GM18907 (cell line): ENCODE measurements at regions not wholly inside any gene's neighbourhood (a gene's known extent, or its start where the extent isn't known, plus 50 kb on each side); places are given as distances from the start of the nearest gene placed in this dataset.
"Not testable (repeated sequence)": the region's sequence is repeated elsewhere in the genome, so short reads cannot be mapped to it uniquely, and the experiment has no call there.

ENCODE experiments used
- ATAC-seq: cut with Tn5 transposase; IDR thresholded peaks from one replicate; pipeline ENCODE4 v1.9.1; 2021; ENCODE audit warnings: mild to moderate bottlenecking, moderate library complexity; ENCODE audit not compliant: unreplicated experiment

DNA sequence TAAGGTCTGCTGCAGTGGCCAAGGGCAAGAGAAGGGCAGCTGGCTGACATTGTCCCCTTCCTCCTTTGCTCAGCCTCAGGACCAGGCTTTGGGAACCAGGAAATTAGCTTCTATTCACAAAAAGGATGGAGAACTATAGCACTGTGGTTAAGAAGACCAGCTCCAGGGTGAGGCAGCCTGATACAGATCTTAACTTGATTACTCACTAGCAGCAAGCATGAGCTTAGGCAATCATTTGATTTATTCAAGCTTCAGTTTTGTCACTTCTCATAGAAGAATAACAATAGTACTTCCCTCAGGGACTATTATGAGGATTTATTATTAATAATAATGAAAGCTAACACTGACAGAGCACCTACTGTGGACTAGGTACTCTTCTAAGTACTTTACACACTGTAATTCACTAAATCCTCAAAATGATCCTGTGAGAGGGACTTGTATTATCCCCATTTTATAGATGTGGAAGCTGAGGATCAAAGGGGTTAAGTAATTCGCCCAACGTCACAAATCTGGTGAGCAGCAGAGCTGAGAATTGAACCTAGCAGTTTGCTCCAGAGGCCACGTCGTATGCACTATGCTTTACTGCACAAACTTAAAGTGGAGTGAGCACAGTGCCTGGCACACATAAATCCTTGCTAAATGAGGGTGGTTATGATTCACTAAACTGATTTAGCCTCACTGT lies 130.4 kb upstream of the PAK3 start:
- ATAC-seq = no peak

- no peak for ATAC-seq
These were observed 131.2 kb upstream of the PAK3 start for GRCh38 chrX:110964786-110965185.

GRCh38 chrX:110962451-110962850 lies 133.5 kb upstream of the PAK3 start:
- no peak for ATAC-seq

DNA sequence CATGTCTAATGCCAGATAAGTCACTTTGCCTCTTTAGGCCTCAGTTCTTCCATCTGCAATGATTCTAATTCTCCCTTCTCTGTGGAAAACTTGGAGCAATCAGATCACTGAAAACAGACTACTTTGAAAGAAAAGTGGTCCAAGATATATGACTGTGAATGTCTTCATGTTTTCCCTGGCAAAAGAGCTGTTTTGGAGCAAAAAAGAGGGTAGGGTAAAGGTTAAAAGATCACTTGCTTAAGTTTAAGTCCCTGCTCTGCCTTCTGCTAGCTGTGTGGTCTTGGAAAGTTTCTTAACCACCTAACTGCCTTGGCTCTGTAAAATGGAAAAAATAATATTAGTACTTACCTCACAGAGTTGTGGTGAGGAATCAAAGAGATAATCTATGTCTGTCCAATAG lies 140.3 kb upstream of the PAK3 start:
- ATAC-seq = no peak

- ATAC-seq = no peak
These were observed 141.4 kb upstream of the PAK3 start for GRCh38 chrX:110954428-110955100.

DNA sequence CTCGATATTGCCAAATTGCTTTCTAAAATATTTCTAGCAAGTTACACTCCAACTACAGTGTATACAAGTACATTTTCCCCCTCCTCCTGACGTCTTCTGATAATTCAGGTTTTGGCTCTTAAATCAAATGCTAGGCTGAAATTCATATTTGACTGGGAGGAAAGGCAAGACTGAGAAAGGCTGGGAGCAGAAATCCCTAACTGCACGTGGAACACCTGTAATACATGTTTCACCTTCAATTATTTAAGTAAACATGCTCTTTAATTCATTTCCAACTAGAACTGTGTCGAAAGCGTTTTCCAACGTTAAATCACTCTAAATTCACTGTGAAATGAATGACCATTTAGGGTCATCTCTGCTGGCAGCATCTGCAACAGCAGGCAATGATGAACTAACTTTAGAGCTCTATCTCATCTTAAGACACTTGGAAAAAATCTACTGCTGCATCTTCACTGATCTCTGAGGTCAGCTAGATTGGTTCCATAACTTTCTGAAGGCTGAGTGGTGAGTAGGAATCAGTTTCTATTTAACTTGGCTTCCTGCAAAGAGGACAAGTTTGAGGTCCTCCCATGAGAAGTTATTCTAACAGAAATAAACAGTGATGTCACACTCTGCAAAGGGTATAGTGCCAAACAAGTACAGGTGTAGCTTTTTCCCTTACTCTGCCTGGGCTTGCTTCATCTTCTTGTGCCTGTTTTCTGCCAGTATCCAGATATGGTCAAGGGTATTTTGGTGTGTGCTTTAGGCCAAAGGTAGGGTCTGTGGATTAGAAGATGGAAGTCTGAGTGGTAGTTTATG lies 144.3 kb upstream of the PAK3 start:
- no peak for ATAC-seq

GRCh38 chrX:110944751-110945675 lies 149.4 kb upstream of the CHRDL1 start:
- ATAC-seq = no peak

DNA sequence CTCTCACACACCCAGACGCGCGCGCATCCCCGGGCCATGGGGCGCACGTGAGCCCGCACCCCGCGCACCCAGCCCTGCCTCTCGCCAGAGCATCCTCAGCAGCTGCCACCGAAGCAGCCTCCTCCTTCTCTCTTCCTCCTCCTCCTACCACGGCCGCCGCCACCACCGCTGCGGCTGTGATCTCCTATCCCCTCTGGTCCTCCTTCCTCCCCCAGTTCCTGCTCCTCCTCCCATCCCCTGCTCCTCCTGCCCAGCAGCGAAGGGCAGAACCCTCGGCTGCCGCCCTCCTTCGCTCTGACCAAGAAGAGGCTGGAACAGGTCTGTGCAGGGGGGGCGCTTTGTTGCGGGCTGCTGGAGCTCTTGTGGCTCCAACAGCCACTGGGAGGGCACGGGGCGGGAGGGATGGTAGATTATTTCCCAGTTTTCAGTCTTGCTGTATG lies 148.7 kb upstream of the CHRDL1 start:
- no peak for ATAC-seq

- ATAC-seq = no peak
These were observed 146.3 kb upstream of the CHRDL1 start for GRCh38 chrX:110941906-110942305.

DNA sequence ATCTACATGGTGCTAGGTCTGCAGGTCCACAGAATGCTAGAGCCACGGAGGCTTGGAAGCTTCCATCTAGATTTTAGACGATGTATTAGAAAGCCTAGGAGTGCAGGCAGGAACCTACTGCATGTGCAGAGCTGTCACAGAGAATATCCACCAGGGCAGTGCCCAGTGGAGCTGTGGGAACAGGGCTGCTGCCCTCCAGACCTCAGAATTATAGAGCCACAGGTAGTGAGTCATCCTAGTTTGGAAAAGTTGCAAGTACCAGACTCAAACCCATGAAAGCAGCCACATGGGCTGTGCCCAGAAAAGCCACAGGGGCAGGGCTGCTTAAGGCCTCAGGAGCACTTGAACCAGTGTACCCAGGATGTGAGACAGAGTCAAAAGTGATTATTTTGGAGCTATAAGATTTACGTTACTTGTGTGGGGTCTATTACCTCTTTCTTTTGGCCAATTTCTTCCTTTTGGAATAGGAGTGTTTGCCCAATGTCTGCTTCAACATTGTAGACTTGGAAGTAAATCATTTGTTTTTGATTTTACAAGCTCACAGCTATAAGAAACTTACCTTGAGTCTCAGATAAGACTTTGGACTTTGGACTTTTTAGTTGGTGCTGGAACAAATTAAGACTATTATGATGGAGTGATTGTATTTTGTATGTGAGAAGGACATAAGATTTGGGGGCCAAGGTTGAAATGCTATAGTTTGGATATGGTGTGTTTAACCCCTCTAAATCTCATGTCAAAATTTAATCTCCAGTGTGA lies 143.5 kb upstream of the CHRDL1 start:
- ATAC-seq = no peak

DNA sequence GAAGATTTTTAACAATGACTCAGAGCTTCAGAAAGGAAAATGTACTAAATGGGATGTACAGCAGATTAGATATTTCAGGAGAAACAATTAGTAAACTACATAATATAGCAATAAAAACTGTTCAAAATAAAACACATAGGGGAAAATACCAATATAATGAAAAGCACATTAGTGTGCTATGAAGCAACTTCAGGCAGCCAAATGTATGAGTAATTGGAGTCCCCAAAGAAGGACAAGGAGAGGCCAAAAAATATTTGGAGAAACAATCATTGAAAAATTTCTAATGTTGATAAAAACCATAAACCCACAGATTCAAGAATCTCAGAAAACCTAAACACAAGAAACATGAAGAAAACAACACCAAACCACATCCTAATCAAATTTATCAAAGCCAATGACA lies 129.3 kb upstream of the CHRDL1 start:
- ATAC-seq = no peak

DNA sequence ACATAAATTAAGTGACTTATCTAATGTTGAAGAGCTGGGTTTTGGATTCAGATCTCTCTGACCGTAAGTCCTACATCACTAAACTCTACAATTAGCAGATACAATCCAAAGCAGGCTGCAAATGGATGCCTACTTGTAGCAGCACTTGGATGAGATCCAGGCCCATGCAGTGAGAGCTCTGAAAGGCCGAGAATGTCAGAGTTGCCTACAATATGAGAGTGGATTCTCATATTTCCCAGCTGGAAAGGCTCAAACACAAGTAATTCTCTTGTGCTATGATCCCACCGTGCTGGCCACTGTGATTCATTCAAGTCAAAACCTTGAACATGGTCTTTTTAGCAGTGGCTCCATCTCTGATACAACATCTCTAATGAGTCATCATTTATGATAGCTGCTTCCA lies 125.4 kb upstream of the CHRDL1 start:
- ATAC-seq = no peak

DNA sequence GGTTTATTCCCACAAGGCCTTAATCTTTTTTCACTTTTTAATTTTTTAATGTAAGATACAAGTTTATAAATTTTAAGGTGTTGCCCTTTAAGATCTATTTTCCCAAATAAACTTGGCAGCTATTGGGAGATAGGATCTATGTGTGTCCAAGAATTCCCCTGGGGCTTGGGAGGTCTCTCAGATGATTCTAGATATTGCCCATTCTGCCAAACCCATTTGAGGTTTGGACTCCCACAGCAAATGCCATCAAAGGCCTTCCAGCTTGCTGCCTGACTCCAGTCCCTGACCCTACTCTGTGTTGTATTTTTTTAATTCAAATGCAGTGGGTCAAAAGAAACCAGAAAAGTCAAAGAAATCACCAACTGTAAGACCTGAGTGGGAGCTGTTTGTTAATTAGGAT lies 120.0 kb upstream of the CHRDL1 start:
- no peak for ATAC-seq

DNA sequence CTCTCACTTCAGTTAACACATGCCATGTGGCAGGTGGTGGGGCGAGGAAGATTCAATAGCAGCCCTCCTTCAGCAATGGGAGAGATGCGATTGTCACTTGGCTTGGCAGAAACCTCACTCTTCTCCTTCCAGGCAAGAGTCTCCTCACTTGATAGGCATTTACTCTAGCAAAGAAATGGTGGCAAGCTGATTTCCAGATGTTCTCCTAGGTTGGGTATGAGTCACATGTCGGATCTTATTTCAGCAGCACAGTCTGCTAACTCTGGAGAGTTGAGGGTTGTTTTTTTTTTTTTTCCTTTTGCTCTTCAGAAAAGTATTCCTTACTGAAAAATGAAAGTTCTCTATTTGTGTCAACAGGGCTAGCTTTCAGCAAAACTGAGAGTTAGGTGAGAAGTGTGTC lies 119.5 kb upstream of the CHRDL1 start:
- ATAC-seq = no peak

GRCh38 chrX:110914281-110914680 lies 118.7 kb upstream of the CHRDL1 start:
- no peak for ATAC-seq

DNA sequence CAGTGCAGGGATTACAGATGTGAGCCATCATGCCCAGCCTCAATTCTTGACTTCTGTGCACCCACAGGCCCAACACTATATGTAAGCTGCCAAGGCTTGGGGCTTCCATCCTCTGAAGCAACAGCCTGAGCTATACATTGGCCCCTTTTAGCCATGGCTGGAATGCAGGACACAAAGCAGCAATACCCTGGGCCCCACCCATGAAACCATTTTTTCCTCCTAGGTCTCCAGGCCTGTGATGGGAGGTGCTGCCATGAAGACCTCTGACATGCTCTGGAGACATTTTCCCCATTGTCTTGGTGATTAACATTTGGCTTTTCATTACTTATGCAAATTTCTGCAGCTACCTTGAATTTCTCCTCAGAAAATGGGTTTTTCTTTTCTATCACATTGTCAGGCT lies 109.1 kb upstream of the CHRDL1 start:
- ATAC-seq = not testable (repeated sequence)

- ATAC-seq = no peak
These were observed 86.4 kb upstream of the CHRDL1 start for GRCh38 chrX:110881971-110882370.

- no peak for ATAC-seq
These were observed 81.7 kb upstream of the CHRDL1 start for GRCh38 chrX:110877326-110877725.

GRCh38 chrX:110871839-110872238 lies 76.2 kb upstream of the CHRDL1 start:
- no peak for ATAC-seq

DNA sequence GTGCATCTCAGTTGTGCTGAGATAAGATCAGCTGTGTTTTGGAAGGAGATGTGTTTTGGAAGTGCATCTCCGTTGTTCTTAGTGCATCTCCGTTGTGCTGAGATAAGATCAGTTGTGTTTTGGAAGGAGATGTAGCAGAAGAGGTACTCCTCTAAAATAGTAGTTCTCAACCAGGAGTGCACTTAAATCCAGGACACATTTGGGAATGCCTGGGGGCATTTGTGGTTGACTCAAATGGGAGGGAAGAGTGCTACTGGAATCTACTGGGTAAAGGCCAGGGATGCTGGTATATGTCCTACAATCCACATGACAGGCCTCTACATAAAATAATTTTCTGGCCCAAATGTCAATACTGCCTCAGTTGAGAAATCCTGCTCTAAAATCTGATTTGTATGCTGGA lies 70.8 kb upstream of the CHRDL1 start:
- ATAC-seq = no peak
